GM23338 (cell line): ENCODE measurements at regions not wholly inside any gene's neighbourhood (a gene's known extent, or its start where the extent isn't known, plus 50 kb on each side); places are given as distances from the start of the nearest gene placed in this dataset.
A peak's percentile ranks its signal among the peaks of the same experiment; 100 is the strongest.

ENCODE experiments used
- ATAC-seq: fragments of 200-7000 bp; cut with Tn5 transposase; 3 replicates; pipeline ENCODE4 v1.9.1; 2020
- DNase-seq: peaks from one replicate; pipeline ENCODE4 v3.0.0-alpha.2; 2015; ENCODE audit warnings: low spot score
- H2AFZ ChIP-seq: fragments of 200-600 bp; sonication (generic); 2 replicates; pipeline ENCODE4 v1.8.0; 2016; ENCODE audit warnings: antibody characterized with exemption, mild to moderate bottlenecking, moderate library complexity
- H3F3A ChIP-seq: fragments of 200-600 bp; sonication (generic); replicated peaks from 2 replicates; pipeline ENCODE4 v1.8.0; 2017; ENCODE audit warnings: antibody characterized with exemption, mixed run types, low read depth
- H3K27ac ChIP-seq: fragments of 200-600 bp; sonication (generic); 2 replicates; pipeline ENCODE4 v1.6.1; 2016; ENCODE audit warnings: low read depth
- H3K27me3 ChIP-seq: fragments of 200-600 bp; sonication (generic); 2 replicates; pipeline ENCODE4 v1.8.0; 2016; ENCODE audit warnings: mild to moderate bottlenecking, mixed run types, moderate library complexity; ENCODE audit not compliant: insufficient read depth
- H3K36me3 ChIP-seq: fragments of 200-600 bp; sonication (generic); 2 replicates; pipeline ENCODE4 v1.8.0; 2016; ENCODE audit warnings: mild to moderate bottlenecking; ENCODE audit not compliant: insufficient read depth
- H3K4me1 ChIP-seq: fragments of 200-600 bp; sonication (generic); 2 replicates; pipeline ENCODE4 v1.8.0; 2016; ENCODE audit warnings: mild to moderate bottlenecking, moderate library complexity; ENCODE audit not compliant: insufficient read depth
- H3K4me2 ChIP-seq: fragments of 200-600 bp; sonication (generic); 2 replicates; pipeline ENCODE4 v1.7.1; 2017; ENCODE audit warnings: mixed run types
- H3K4me3 ChIP-seq: fragments of 200-600 bp; sonication (generic); 2 replicates; pipeline ENCODE4 v1.6.1; 2016; ENCODE audit warnings: mixed run types
- H3K79me2 ChIP-seq: fragments of 200-600 bp; sonication (generic); replicated peaks from 2 replicates; pipeline ENCODE4 v1.8.0; 2017; ENCODE audit warnings: mild to moderate bottlenecking; ENCODE audit not compliant: insufficient read depth
- H3K9me2 ChIP-seq: fragments of 200-600 bp; sonication (generic); 2 replicates; pipeline ENCODE4 v1.8.0; 2017; ENCODE audit not compliant: insufficient read depth
- H4K20me1 ChIP-seq: fragments of 200-600 bp; sonication (generic); replicated peaks from 2 replicates; pipeline ENCODE4 v1.8.0; 2017; ENCODE audit warnings: mild to moderate bottlenecking; ENCODE audit not compliant: insufficient read depth
- H3K27ac Mint-ChIP-seq: 2 replicates; pipeline ENCODE4 v1.8.0; 2020; ENCODE audit warnings: inconsistent platforms, mild to moderate bottlenecking, moderate library complexity, mixed read lengths
- H3K27me3 Mint-ChIP-seq: 3 replicates; pipeline ENCODE4 v1.8.0; 2022; ENCODE audit warnings: low read depth, mild to moderate bottlenecking, moderate library complexity, mixed read lengths, inconsistent platforms; ENCODE audit not compliant: insufficient read depth, poor library complexity
- H3K36me3 Mint-ChIP-seq: 3 replicates; pipeline ENCODE4 v1.8.0; 2021; ENCODE audit warnings: low read depth, mild to moderate bottlenecking, inconsistent platforms, moderate library complexity, mixed read lengths
- H3K4me1 Mint-ChIP-seq: 3 replicates; pipeline ENCODE4 v1.8.0; 2020; ENCODE audit warnings: mild to moderate bottlenecking, inconsistent platforms, mixed read lengths
- H3K4me3 Mint-ChIP-seq: 3 replicates; pipeline ENCODE4 v1.8.0; 2021; ENCODE audit warnings: moderate library complexity, mild to moderate bottlenecking, inconsistent platforms, mixed read lengths
- H3K9me3 Mint-ChIP-seq: 3 replicates; pipeline ENCODE4 v1.8.0; 2020; ENCODE audit warnings: moderate library complexity, mild to moderate bottlenecking, inconsistent platforms, mixed read lengths
- CTCF ChIP-seq, 2 experiments: fragments of 200-600 bp in 1 of 2; sonication (generic) in 1 of 2; conservative IDR thresholded peaks; 2 replicates each; pipeline versions ENCODE4 v1.5.1 to v1.6.1; 2016 to 2017; ENCODE audit warnings: antibody characterized with exemption in 2 of 2, low read depth in 2 of 2, mild to moderate bottlenecking in 2 of 2, moderate library complexity in 1 of 2
- ETS1 ChIP-seq: IDR thresholded peaks from 2 replicates; pipeline ENCODE4 v1.6.1; 2016; ENCODE audit warnings: antibody characterized with exemption
- EZH2phosphoT487 ChIP-seq: fragments of 200-600 bp; sonication (generic); IDR thresholded peaks from one replicate; pipeline ENCODE4 v1.8.1; 2018; ENCODE audit warnings: antibody characterized with exemption; ENCODE audit not compliant: unreplicated experiment
- JUNB ChIP-seq: IDR thresholded peaks from one replicate; pipeline ENCODE4 v1.6.1; 2016; ENCODE audit warnings: antibody characterized with exemption; ENCODE audit not compliant: unreplicated experiment
- NANOG ChIP-seq: IDR thresholded peaks from 2 replicates; pipeline ENCODE4 v1.6.1; 2016; ENCODE audit warnings: antibody characterized with exemption, borderline replicate concordance
- POLR2AphosphoS5 ChIP-seq: IDR thresholded peaks from 2 replicates; pipeline ENCODE4 v1.6.1; 2016; ENCODE audit warnings: antibody characterized with exemption, low read depth
- REST ChIP-seq: IDR thresholded peaks from one replicate; pipeline ENCODE4 v1.6.1; 2018; ENCODE audit warnings: antibody characterized with exemption; ENCODE audit not compliant: unreplicated experiment
- STAT1 ChIP-seq: IDR thresholded peaks from one replicate; pipeline ENCODE4 v1.6.1; 2016; ENCODE audit warnings: antibody characterized with exemption; ENCODE audit not compliant: unreplicated experiment
- ZNF114 ChIP-seq: fragments of 250-450 bp; sonication (Bioruptor Pico); IDR thresholded peaks from 2 replicates; pipeline ENCODE4 v1.5.0; 2020; ENCODE audit warnings: mild to moderate bottlenecking, moderate library complexity
- ZNF331 ChIP-seq: fragments of 250-450 bp; sonication (Bioruptor Pico); IDR thresholded peaks from 2 replicates; pipeline ENCODE4 v1.5.0; 2020; ENCODE audit warnings: low read depth, mild to moderate bottlenecking, moderate library complexity

GRCh38 chr3:152058856-152059255 lies 185.4 kb downstream of the SUCNR1 start (continued):
- TF ChIP-seq JUNB (no peak), EZH2phosphoT487 (no peak), ETS1 (no peak), NANOG (no peak), POLR2AphosphoS5 (no peak), ZNF331 (no peak), CTCF (conservative IDR thresholded peaks at IDR 0.05; ENCODE audit: low read depth in 2 of 2) (no peak), ZNF114 (CRISPR knock-in tag) (no peak), REST (no peak), STAT1 (no peak)

GRCh38 chr3:152060701-152061100 lies 187.3 kb downstream of the SUCNR1 start:
- no peaks in the 10 kb centered on the region for H3K27me3 ChIP-seq
- H3F3A ChIP-seq: no peaks in the 10 kb centered on the region
- no peaks in the 10 kb centered on the region for H4K20me1 ChIP-seq
- Mint-ChIP-seq H3K36me3 (no peaks in the 10 kb centered on the region), H3K4me1 (peaks cover 12% of the 10 kb centered on the region; the same call in 2 of the 3 replicates), H3K27ac (0 out of 2 replicates have a peak overlapping the region, but pooled peaks have one; percentile 39), H3K9me3 (no peaks in the 10 kb centered on the region), H3K4me3 (no peak overlapping the region), H3K27me3 (no peaks in the 10 kb centered on the region)
- no peak overlapping the region for H3K4me2 ChIP-seq
- H3K27ac ChIP-seq: peak overlapping the region; percentile 5; the same call in 1 of the 2 replicates
- no peak overlapping the region for H3K4me3 ChIP-seq
- peaks cover 12% of the 10 kb centered on the region for H3K4me1 ChIP-seq
- H3K36me3 ChIP-seq: no peaks in the 10 kb centered on the region
- peak; percentile 10 for DNase-seq
- H3K9me2 ChIP-seq: no peaks in the 10 kb centered on the region
- H2AFZ ChIP-seq: peak overlapping the region; percentile 53; the same call in 1 of the 2 replicates
- H3K79me2 ChIP-seq: no peaks in the 10 kb centered on the region
- no peak for ATAC-seq
- TF ChIP-seq ETS1: no peak
- no peak for TF ChIP-seq ZNF331
- TF ChIP-seq REST: no peak
- no peak for TF ChIP-seq ZNF114 (CRISPR knock-in tag)
- no peak for TF ChIP-seq EZH2phosphoT487
